OCI-LY3 (cell line): ENCODE measurements at regions not wholly inside any gene's neighbourhood (a gene's known extent, or its start where the extent isn't known, plus 50 kb on each side); places are given as distances from the start of the nearest gene placed in this dataset.

Experiments used
- H2AFZ ChIP-seq: fragments of 200-600, 300-600 bp; shearing (Covaris generic); 2 replicates; pipeline ENCODE4 v1.6.0; 2014; ENCODE audit warnings: antibody characterized with exemption, low read depth, low read length
- H3K27ac ChIP-seq: fragments of 200-600, 300-600 bp; sonication (generic); 2 replicates; pipeline ENCODE4 v1.5.1; 2014; ENCODE audit warnings: mild to moderate bottlenecking, low read length, moderate library complexity, mixed read lengths
- H3K27me3 ChIP-seq: fragments of 200-600, 300-600 bp; sonication (generic); 2 replicates; pipeline ENCODE4 v1.6.1; 2014; ENCODE audit warnings: low read depth, low read length, mixed read lengths
- H3K36me3 ChIP-seq: fragments of 200-600, 300-600 bp; sonication (generic); replicated peaks from 2 replicates; pipeline ENCODE3; 2014; ENCODE audit warnings: low read depth, low read length, mixed read lengths
- H3K4me1 ChIP-seq: fragments of 300-600, 200-600 bp; sonication (generic); 2 replicates; pipeline ENCODE4 v1.6.1; 2014; ENCODE audit warnings: low read length, mixed read lengths
- H3K4me2 ChIP-seq: fragments of 200-600, 300-600 bp; sonication (generic); 2 replicates; pipeline ENCODE4 v1.6.1; 2014; ENCODE audit warnings: low read length, mixed read lengths
- H3K4me3 ChIP-seq: fragments of 300-600, 200-600 bp; sonication (generic); 2 replicates; pipeline ENCODE4 v1.5.1; 2014; ENCODE audit warnings: antibody characterized with exemption, mild to moderate bottlenecking, low read length, moderate library complexity
- H3K79me2 ChIP-seq: fragments of 300-600, 200-600 bp; shearing (Covaris generic); 2 replicates; pipeline ENCODE4 v1.6.1; 2014; ENCODE audit warnings: mild to moderate bottlenecking, low read length, mixed read lengths
- H3K9ac ChIP-seq: fragments of 300-600, 200-600 bp; shearing (Covaris generic); 2 replicates; pipeline ENCODE4 v1.6.0; 2014; ENCODE audit warnings: mild to moderate bottlenecking, low read length, moderate library complexity
- H3K9me3 ChIP-seq: fragments of 200-600, 300-600 bp; shearing (Covaris generic); 2 replicates; pipeline ENCODE4 v1.6.1; 2014; ENCODE audit warnings: low read length, mixed read lengths; ENCODE audit not compliant: insufficient read depth
- H4K20me1 ChIP-seq: fragments of 200-600, 300-600 bp; sonication (generic); 2 replicates; pipeline ENCODE4 v1.6.1; 2016; ENCODE audit warnings: low read length, mixed read lengths; ENCODE audit not compliant: insufficient read depth
- EZH2phosphoT487 ChIP-seq: fragments of 200-600 bp; shearing (Covaris generic); IDR thresholded peaks from 2 replicates; pipeline ENCODE4 v1.6.1; 2018; ENCODE audit warnings: antibody characterized with exemption, mixed run types, low read depth
- TF ChIP-seq, protein P1 (sequence below): fragments of 200-600, 300-600 bp; sonication (generic); IDR thresholded peaks from 2 replicates; pipeline ENCODE4 v1.5.1; 2014; ENCODE audit warnings: antibody characterized with exemption, low read length, low read depth

GRCh38 chrX:13891377-13892140 lies 74.7 kb upstream of the GPM6B start:
- Histone ChIP-seq H3K27me3 (no peaks in the 10 kb centered on the region), H3K27ac (no peak overlapping the region), H2AFZ (no peak overlapping the region), H3K4me3 (no peak overlapping the region), H3K79me2 (peaks cover 16% of the 10 kb centered on the region), H3K9me3 (no peaks in the 10 kb centered on the region), H3K4me1 (peaks cover 6% of the 10 kb centered on the region; the same call in 1 of the 2 replicates), H3K4me2 (no peak overlapping the region), H3K9ac (no peak overlapping the region), H3K36me3 (no peaks in the 10 kb centered on the region), H4K20me1 (no peaks in the 10 kb centered on the region)
- TF ChIP-seq, protein P1, sequence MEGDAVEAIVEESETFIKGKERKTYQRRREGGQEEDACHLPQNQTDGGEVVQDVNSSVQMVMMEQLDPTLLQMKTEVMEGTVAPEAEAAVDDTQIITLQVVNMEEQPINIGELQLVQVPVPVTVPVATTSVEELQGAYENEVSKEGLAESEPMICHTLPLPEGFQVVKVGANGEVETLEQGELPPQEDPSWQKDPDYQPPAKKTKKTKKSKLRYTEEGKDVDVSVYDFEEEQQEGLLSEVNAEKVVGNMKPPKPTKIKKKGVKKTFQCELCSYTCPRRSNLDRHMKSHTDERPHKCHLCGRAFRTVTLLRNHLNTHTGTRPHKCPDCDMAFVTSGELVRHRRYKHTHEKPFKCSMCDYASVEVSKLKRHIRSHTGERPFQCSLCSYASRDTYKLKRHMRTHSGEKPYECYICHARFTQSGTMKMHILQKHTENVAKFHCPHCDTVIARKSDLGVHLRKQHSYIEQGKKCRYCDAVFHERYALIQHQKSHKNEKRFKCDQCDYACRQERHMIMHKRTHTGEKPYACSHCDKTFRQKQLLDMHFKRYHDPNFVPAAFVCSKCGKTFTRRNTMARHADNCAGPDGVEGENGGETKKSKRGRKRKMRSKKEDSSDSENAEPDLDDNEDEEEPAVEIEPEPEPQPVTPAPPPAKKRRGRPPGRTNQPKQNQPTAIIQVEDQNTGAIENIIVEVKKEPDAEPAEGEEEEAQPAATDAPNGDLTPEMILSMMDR: no peak
- TF ChIP-seq EZH2phosphoT487: no peak

DNA sequence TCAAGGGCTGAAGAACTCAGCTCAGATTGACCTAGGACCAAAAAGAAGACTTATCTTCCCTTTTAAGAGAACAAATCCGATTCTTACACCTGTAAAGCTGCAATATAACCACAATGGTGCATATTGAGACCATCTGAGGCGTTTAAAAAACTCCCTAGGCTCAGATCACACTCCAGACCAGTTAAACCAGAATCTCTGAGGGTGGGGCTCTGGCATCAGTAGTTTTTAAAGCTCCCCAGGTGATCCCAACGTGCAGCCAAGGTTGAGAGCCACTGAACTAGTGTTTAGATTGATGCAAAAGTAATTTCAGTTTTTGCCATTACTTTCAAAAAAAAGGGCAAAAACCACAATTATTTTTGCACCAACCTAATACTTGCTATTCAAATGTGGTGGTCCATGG lies 73.9 kb upstream of the GPM6B start:
- Histone ChIP-seq H3K9ac (no peak overlapping the region), H3K27me3 (no peaks in the 10 kb centered on the region), H3K79me2 (peaks cover 16% of the 10 kb centered on the region), H4K20me1 (no peaks in the 10 kb centered on the region), H3K27ac (no peak overlapping the region), H2AFZ (no peak overlapping the region), H3K4me1 (peaks cover 6% of the 10 kb centered on the region; the same call in 1 of the 2 replicates), H3K36me3 (no peaks in the 10 kb centered on the region), H3K4me2 (no peak overlapping the region), H3K4me3 (no peak overlapping the region), H3K9me3 (no peaks in the 10 kb centered on the region)
- no peak for TF ChIP-seq EZH2phosphoT487
- TF ChIP-seq, protein P1: no peak

DNA sequence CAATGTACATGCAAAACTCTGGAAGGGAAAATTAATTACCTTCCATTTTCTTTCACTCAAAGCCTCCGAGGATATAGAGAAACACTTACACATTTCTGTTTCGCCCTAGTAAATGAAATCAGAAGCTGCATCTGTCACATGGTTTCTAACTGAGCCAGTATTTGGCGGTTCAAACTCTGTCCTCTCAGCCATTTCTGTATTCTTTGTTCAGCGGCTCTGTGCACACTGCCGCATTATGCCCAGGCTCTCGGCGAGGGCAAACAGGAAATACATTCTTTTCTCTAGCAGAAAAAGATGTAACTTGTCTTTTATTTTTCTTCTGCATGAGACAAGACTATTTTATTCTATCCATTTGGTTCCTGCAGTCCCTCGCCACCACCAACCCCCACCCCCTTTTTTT lies 71.4 kb upstream of the GPM6B start:
- Histone ChIP-seq H3K36me3 (no peaks in the 10 kb centered on the region), H4K20me1 (no peaks in the 10 kb centered on the region), H3K9me3 (no peaks in the 10 kb centered on the region), H3K27me3 (no peaks in the 10 kb centered on the region), H3K4me3 (no peak overlapping the region), H3K4me1 (peaks cover 6% of the 10 kb centered on the region; the same call in 1 of the 2 replicates), H3K4me2 (no peak overlapping the region), H3K27ac (no peak overlapping the region), H2AFZ (no peak overlapping the region), H3K79me2 (peaks cover 12% of the 10 kb centered on the region), H3K9ac (no peak overlapping the region)
- no peak for TF ChIP-seq EZH2phosphoT487
- TF ChIP-seq, protein P1: no peak

DNA sequence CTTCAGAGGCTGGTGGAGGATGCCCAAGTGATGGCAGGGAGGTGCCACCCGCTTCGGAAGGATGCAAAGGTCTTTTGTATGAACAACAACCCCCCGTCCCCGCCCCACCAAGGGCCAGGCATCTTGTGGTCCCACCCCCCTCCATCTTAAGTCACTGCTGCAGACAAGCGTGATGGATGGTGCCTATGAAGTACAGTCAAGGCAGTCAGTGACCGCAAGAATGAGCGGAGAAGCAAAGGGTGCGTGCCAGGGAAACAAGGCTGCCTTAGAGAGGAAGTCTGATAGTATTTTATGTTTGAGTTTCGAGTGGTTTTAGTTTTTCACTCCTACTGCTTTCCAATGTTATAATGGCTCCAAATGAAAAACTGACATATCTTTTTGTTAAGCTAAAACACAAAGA lies 68.7 kb upstream of the GPM6B start:
- H3K79me2 ChIP-seq: peaks cover 2% of the 10 kb centered on the region

More for the DNA sequence above, 68.7 kb upstream of the GPM6B start:
- Histone ChIP-seq H3K36me3 (no peaks in the 10 kb centered on the region), H3K4me3 (no peak overlapping the region), H2AFZ (no peak overlapping the region), H4K20me1 (no peaks in the 10 kb centered on the region), H3K4me2 (no peak overlapping the region), H3K4me1 (peaks cover 5% of the 10 kb centered on the region), H3K9me3 (no peaks in the 10 kb centered on the region), H3K9ac (no peak overlapping the region), H3K27me3 (no peaks in the 10 kb centered on the region), H3K27ac (no peak overlapping the region)
- TF ChIP-seq EZH2phosphoT487: no peak
- TF ChIP-seq, protein P1: no peak
